HL-60 (cell line): ENCODE measurements at regions not wholly inside any gene's neighbourhood (a gene's known extent, or its start where the extent isn't known, plus 50 kb on each side); places are given as distances from the start of the nearest gene placed in this dataset.

Source experiments
- DNase-seq, 2 experiments: peaks; one replicate each; pipeline ENCODE4 v3.0.0-alpha.2; 2010 to 2020; ENCODE audit warnings: low read depth in 1 of 2, low spot score in 1 of 2
- H3K27ac ChIP-seq: fragments of 250-450 bp; sonication (Bioruptor Pico); replicated peaks from 2 replicates; pipeline ENCODE4 v1.5.1; 2020; ENCODE audit warnings: mild to moderate bottlenecking, moderate library complexity
- H3K27me3 ChIP-seq: fragments of 250-450 bp; sonication (Bioruptor Pico); 2 replicates; pipeline ENCODE4 v1.5.1; 2021; ENCODE audit warnings: mild to moderate bottlenecking, moderate library complexity; ENCODE audit not compliant: insufficient read depth, poor library complexity, severe bottlenecking
- H3K4me3 ChIP-seq: replicated peaks from 2 replicates; pipeline ENCODE4 v1.5.1; 2011; ENCODE audit warnings: mild to moderate bottlenecking, control low read depth, low read length; ENCODE audit not compliant: insufficient read depth
- CTCF ChIP-seq: IDR thresholded peaks from one replicate; pipeline ENCODE4 v1.5.1; 2011; ENCODE audit warnings: low read length, control low read depth, inconsistent platforms; ENCODE audit not compliant: insufficient read depth
- GABPA ChIP-seq: IDR thresholded peaks from 2 replicates; pipeline ENCODE4 v1.6.1; 2012; ENCODE audit warnings: low read depth
- POLR2AphosphoS5 ChIP-seq: IDR thresholded peaks from 2 replicates; pipeline ENCODE4 v1.6.1; 2012; ENCODE audit warnings: low read depth
- REST ChIP-seq: IDR thresholded peaks from 2 replicates; pipeline ENCODE4 v1.6.1; 2012; ENCODE audit warnings: low read depth; ENCODE audit not compliant: insufficient replicate concordance
- SPI1 ChIP-seq: IDR thresholded peaks from 2 replicates; pipeline ENCODE4 v1.6.1; 2012; ENCODE audit warnings: low read depth, mild to moderate bottlenecking, borderline replicate concordance

DNA sequence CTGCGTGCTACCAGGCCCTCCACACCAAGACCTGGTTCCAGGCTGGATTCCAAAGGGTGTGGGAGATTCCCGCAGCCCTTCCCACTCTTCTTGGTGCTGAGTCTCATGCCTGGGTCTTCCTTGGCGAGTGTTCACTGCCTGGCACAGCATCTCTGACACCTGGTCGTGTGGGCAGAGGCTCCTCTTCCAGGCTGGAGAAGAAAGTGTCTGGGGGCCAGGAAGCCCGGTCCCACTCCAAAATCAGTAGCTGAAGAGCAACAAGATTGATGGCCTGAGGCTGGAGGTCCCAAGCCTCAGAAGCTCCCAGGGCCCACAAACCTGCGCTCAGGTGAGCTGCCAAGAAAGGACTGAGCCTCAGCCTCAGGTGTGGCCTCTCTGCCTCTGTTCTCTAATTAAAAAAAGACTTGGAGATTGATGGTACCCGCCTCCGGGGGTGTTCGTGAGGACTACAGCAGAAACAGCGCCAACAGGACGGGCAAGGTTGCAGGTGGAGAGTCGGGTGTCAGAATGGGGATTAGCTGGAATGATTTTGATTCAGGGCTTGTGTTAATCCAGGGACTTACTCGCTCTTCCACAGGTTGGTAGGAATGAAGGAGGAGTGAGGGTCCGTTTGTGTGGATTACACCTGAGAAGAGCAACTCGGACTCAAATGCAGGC lies 217.5 kb downstream of the TEX29 start:
- H3K27me3 ChIP-seq = peaks cover 35% of the 10 kb centered on the region
- no peak overlapping the region for H3K27ac ChIP-seq
- no peak overlapping the region for H3K4me3 ChIP-seq
- TF ChIP-seq GABPA (no peak), SPI1 (no peak), REST (no peak), CTCF (no peak), POLR2AphosphoS5 (no peak)
- DNase-seq = no peak

GRCh38 chr13:111539252-111539651 lies 218.8 kb downstream of the TEX29 start:
- Histone ChIP-seq H3K4me3 (no peak overlapping the region), H3K27ac (no peak overlapping the region), H3K27me3 (peaks cover 25% of the 10 kb centered on the region)
- no peak for TF ChIP-seq CTCF
- no peak for TF ChIP-seq SPI1
- no peak for TF ChIP-seq GABPA
- TF ChIP-seq POLR2AphosphoS5 = no peak
- DNase-seq = no peak

GRCh38 chr13:111539791-111540446 lies 219.5 kb downstream of the TEX29 start:
- DNase-seq = no peak
- Histone ChIP-seq H3K27me3 (peaks cover 22% of the 10 kb centered on the region), H3K4me3 (no peak overlapping the region), H3K27ac (no peak overlapping the region)
- TF ChIP-seq GABPA = no peak
- no peak for TF ChIP-seq POLR2AphosphoS5
- no peak for TF ChIP-seq REST
- TF ChIP-seq SPI1 = no peak
- TF ChIP-seq CTCF = no peak
